ENCODE measurements at regions not wholly inside any gene's neighbourhood (a gene's known extent, or its start where the extent isn't known, plus 50 kb on each side); places are given as distances from the start of the nearest gene placed in this dataset.

DNA sequence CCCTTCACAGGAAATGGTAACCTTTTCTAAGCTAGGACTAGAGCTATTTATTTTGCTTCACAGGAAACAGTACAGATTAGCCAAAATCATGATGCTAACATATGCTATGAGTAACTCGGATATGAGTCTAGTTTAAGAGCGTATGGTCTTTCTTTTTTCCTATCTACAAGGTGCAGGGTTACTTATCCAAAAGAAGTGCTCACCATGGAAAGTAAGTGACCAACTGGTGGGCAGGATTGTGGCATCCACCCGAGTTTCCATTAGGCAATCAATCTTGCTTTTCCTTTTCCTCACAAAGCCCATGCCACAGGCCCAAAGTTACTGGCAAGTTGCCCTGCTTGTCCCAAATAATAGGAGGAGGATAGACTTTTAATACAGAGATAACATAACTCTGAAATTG lies 765.1 kb upstream of the POM121L12 start:
- H3K9me3 ChIP-seq = no peaks in the 10 kb centered on the region
- no peaks in the 10 kb centered on the region for H3K4me1 ChIP-seq (ENCODE audit: low read depth)

DNA sequence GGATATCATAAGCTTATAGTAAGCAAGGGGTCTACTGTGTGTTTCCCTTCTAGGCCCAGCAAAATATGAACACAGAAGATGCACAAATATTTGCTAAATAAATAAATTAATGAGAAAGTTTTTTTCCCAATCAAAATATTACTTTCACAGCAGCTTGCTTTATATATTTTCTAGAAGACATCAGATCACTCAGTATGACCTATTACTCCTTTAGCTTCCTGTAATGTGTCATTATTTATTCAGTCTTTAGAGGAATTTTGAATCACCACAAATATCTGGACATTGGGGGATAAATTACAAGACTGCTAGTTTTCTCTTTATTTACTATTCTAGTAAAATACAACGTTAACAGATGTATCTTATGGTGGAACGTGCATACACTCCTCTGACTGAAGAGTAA lies 765.8 kb upstream of the POM121L12 start:
- no peak for DNase-seq
- intact Hi-C loops (cut with DNase I, micrococcal nuclease) = no loop called here
- no peaks in the 10 kb centered on the region for H3K36me3 ChIP-seq (ENCODE audit: low read depth)
- TF ChIP-seq, protein P1, sequence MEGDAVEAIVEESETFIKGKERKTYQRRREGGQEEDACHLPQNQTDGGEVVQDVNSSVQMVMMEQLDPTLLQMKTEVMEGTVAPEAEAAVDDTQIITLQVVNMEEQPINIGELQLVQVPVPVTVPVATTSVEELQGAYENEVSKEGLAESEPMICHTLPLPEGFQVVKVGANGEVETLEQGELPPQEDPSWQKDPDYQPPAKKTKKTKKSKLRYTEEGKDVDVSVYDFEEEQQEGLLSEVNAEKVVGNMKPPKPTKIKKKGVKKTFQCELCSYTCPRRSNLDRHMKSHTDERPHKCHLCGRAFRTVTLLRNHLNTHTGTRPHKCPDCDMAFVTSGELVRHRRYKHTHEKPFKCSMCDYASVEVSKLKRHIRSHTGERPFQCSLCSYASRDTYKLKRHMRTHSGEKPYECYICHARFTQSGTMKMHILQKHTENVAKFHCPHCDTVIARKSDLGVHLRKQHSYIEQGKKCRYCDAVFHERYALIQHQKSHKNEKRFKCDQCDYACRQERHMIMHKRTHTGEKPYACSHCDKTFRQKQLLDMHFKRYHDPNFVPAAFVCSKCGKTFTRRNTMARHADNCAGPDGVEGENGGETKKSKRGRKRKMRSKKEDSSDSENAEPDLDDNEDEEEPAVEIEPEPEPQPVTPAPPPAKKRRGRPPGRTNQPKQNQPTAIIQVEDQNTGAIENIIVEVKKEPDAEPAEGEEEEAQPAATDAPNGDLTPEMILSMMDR (IDR thresholded peaks at IDR 0.05) = no peak
- no peaks in the 10 kb centered on the region for H3K4me1 ChIP-seq (ENCODE audit: low read depth)
- H3K4me3 ChIP-seq = no peak overlapping the region
- no peak for ATAC-seq
- no peaks in the 10 kb centered on the region for H3K9me3 ChIP-seq

More for the DNA sequence above, 765.1 kb upstream of the POM121L12 start:
- ATAC-seq = no peak
- Histone ChIP-seq H3K36me3 (ENCODE audit: low read depth) (no peaks in the 10 kb centered on the region), H3K4me3 (no peak overlapping the region)
- intact Hi-C loops (cut with DNase I, micrococcal nuclease) = no loop called here
- no peak for DNase-seq
- TF ChIP-seq, protein P1 (IDR thresholded peaks at IDR 0.05) = no peak

DNA sequence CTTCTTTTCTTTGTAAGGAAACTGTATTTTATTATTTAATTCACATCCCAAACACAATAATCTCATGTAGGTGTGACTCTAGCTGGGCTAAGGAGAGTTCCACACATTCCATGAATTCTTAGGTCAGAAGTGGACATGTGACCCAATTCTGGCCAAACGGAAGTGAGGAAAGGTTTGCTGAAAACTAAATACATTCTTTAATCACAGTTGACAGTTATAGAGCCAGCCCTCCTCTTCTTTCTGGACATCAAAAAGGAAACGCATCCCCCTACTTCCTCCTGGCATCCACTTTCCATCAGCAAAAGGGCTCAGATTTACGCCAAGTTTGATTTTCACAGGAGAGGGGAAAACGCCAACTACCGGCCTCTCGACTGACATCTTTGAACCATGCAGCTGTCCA lies 774.4 kb upstream of the POM121L12 start:
- ATAC-seq (no peak), DNase-seq (no peak)
- TF ChIP-seq, protein P1 (IDR thresholded peaks at IDR 0.05) = no peak
- Histone ChIP-seq H3K9me3 (no peaks in the 10 kb centered on the region), H3K4me1 (ENCODE audit: low read depth) (no peaks in the 10 kb centered on the region), H3K4me3 (no peak overlapping the region), H3K36me3 (ENCODE audit: low read depth) (no peaks in the 10 kb centered on the region)
- intact Hi-C loops (cut with DNase I, micrococcal nuclease) = no loop called here

DNA sequence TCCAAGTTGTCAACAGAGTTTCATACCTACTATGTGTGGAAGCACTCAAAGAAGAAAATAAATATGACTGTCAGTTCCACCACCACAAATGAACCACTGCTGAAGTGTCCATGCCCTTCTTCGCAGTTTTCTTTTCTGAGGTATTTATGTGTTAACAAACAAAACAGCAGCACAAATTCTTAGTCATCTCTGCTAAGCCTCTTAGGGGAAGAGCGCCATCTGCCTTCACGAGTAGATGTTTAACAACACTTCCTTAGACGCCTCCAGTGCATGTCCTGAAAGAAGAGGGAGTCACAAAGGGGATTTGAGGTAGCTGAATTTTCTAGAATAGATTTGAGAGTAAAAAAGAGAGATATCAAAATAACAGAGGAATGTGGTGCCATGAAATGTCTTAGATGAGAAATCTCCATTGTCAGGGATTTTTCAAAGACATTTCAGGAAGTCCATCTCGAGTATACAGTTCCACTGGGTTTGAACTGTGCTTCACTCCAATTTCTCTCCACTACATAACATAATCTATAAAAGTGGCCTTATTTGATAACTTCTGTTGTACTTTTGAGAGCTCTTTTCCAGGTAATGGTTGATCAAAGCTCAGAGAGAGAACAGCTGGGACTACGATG lies 775.3 kb upstream of the POM121L12 start:
- no peaks in the 10 kb centered on the region for H3K9me3 ChIP-seq
- intact Hi-C loops (cut with DNase I, micrococcal nuclease) = no loop called here
- TF ChIP-seq, protein P1 (IDR thresholded peaks at IDR 0.05) = no peak
- no peaks in the 10 kb centered on the region for H3K36me3 ChIP-seq (ENCODE audit: low read depth)
- DNase-seq (peak in 1 of 3 donors; percentile 38), ATAC-seq (no peak)
- no peak overlapping the region for H3K4me3 ChIP-seq
- H3K4me1 ChIP-seq (ENCODE audit: low read depth) = no peaks in the 10 kb centered on the region

DNA sequence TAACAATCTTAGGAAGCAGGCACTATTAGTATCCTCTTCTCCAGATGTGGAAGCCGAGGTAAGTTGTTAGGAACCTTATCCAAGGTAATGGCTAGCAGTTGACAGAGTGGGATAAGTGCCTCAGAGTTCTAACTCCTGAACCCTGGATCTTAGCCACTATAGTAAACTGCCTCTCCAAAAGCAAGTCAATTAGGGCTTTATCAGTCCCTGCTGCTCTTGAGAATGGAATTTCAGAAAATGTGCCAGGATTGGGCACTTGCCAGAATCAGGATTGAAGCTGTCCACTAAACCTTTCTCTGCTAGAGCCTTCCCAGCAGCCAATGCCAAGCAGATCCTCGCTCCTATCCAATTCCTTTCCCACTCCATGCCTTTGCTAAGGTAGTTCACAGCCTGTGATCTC lies 777.5 kb upstream of the POM121L12 start:
- no peak for DNase-seq

More for the DNA sequence above, 777.5 kb upstream of the POM121L12 start:
- Histone ChIP-seq H3K4me1 (ENCODE audit: low read depth) (no peaks in the 10 kb centered on the region), H3K36me3 (ENCODE audit: low read depth) (no peaks in the 10 kb centered on the region), H3K4me3 (no peak overlapping the region), H3K9me3 (no peaks in the 10 kb centered on the region)
- TF ChIP-seq, protein P1 (IDR thresholded peaks at IDR 0.05) = no peak
- no peak for ATAC-seq
- intact Hi-C loops (cut with DNase I, micrococcal nuclease) = no loop called here
